Neural progenitor cell (in vitro differentiated cells): ENCODE measurements at regions not wholly inside any gene's neighbourhood (a gene's known extent, or its start where the extent isn't known, plus 50 kb on each side); places are given as distances from the start of the nearest gene placed in this dataset.

Experiments
- DNase-seq: peaks from one replicate; pipeline ENCODE4 v3.0.0-alpha.2; 2016; ENCODE audit warnings: low spot score
- H2AFZ ChIP-seq: fragments of 200-600 bp; sonication (generic); replicated peaks from 2 replicates; pipeline ENCODE4 v1.6.1; 2016; ENCODE audit warnings: antibody characterized with exemption
- H3F3A ChIP-seq: fragments of 200-600 bp; sonication (generic); 2 replicates; pipeline ENCODE4 v1.6.1; 2016; ENCODE audit warnings: antibody characterized with exemption, low read depth
- H3K27ac ChIP-seq: fragments of 200-600 bp; sonication (generic); 2 replicates; pipeline ENCODE4 v1.5.1; 2016; ENCODE audit warnings: mild to moderate bottlenecking
- H3K27me3 ChIP-seq: fragments of 200-600 bp; sonication (generic); 2 replicates; pipeline ENCODE4 v1.6.1; 2016; ENCODE audit warnings: mild to moderate bottlenecking, moderate library complexity
- H3K36me3 ChIP-seq: fragments of 200-600 bp; sonication (generic); 2 replicates; pipeline ENCODE4 v1.5.1; 2016
- H3K4me1 ChIP-seq: fragments of 200-600 bp; sonication (generic); 2 replicates; pipeline ENCODE4 v1.6.1; 2016; ENCODE audit warnings: mixed run types
- H3K4me2 ChIP-seq: fragments of 200-600 bp; sonication (generic); 2 replicates; pipeline ENCODE4 v1.6.1; 2016
- H3K4me3 ChIP-seq: fragments of 200-600 bp; sonication (generic); 2 replicates; pipeline ENCODE4 v1.5.1; 2016
- H3K79me2 ChIP-seq: fragments of 200-600 bp; sonication (generic); 2 replicates; pipeline ENCODE4 v1.6.1; 2016; ENCODE audit warnings: low read depth
- H3K9ac ChIP-seq: fragments of 200-600 bp; sonication (generic); 2 replicates; pipeline ENCODE4 v1.6.1; 2016
- H3K9me3 ChIP-seq: fragments of 200-600 bp; sonication (generic); 2 replicates; pipeline ENCODE4 v1.5.1; 2016; ENCODE audit warnings: low read depth
- H4K20me1 ChIP-seq: fragments of 200-600 bp; sonication (generic); 2 replicates; pipeline ENCODE4 v1.6.1; 2016; ENCODE audit warnings: low read depth
- H3K27ac Mint-ChIP-seq: 3 replicates; pipeline ENCODE4 v1.8.0; 2021; ENCODE audit warnings: mixed read lengths
- H3K27me3 Mint-ChIP-seq: 2 replicates; pipeline ENCODE4 v1.8.0; 2022; ENCODE audit warnings: low read depth, mild to moderate bottlenecking, inconsistent platforms, moderate library complexity, mixed read lengths; ENCODE audit not compliant: insufficient read depth
- H3K36me3 Mint-ChIP-seq: 3 replicates; pipeline ENCODE4 v1.8.0; 2021; ENCODE audit warnings: mixed read lengths
- H3K4me1 Mint-ChIP-seq: 3 replicates; pipeline ENCODE4 v1.8.0; 2021; ENCODE audit warnings: mixed read lengths
- H3K4me3 Mint-ChIP-seq: 3 replicates; pipeline ENCODE4 v1.8.0; 2021; ENCODE audit warnings: mild to moderate bottlenecking, moderate library complexity, mixed read lengths
- H3K9me3 Mint-ChIP-seq: 3 replicates; pipeline ENCODE4 v1.8.0; 2020; ENCODE audit warnings: mixed read lengths
- CTCF ChIP-seq: fragments of 200-600 bp; sonication (generic); IDR thresholded peaks from 2 replicates; pipeline ENCODE4 v1.5.1; 2017; ENCODE audit warnings: antibody characterized with exemption, mild to moderate bottlenecking
- EZH2 ChIP-seq: fragments of 200-600 bp; sonication (generic); IDR thresholded peaks from 2 replicates; pipeline ENCODE4 v1.6.1; 2017; ENCODE audit warnings: antibody characterized with exemption, mild to moderate bottlenecking, moderate library complexity
- EZH2phosphoT487 ChIP-seq: fragments of 200-600 bp; sonication (generic); IDR thresholded peaks from 2 replicates; pipeline ENCODE4 v1.6.1; 2017; ENCODE audit warnings: antibody characterized with exemption

- H3K36me3 Mint-ChIP-seq: no peaks in the 10 kb centered on the region
- Histone ChIP-seq H4K20me1 (no peaks in the 10 kb centered on the region), H3K36me3 (no peaks in the 10 kb centered on the region), H2AFZ (no peak overlapping the region), H3K4me2 (no peak overlapping the region), H3K4me3 (no peak overlapping the region), H3K9ac (no peak overlapping the region), H3K27me3 (no peaks in the 10 kb centered on the region), H3K4me1 (peaks cover 7% of the 10 kb centered on the region), H3F3A (no peaks in the 10 kb centered on the region), H3K79me2 (no peaks in the 10 kb centered on the region), H3K9me3 (no peaks in the 10 kb centered on the region), H3K27ac (no peak overlapping the region)
- TF ChIP-seq EZH2 (no peak), EZH2phosphoT487 (no peak), CTCF (no peak)
- H3K4me3 Mint-ChIP-seq: no peak overlapping the region
- H3K4me1 Mint-ChIP-seq: peaks cover 20% of the 10 kb centered on the region
- H3K27me3 Mint-ChIP-seq: peaks cover 12% of the 10 kb centered on the region
- no peak for DNase-seq
- H3K9me3 Mint-ChIP-seq: peaks cover 5% of the 10 kb centered on the region
- H3K27ac Mint-ChIP-seq: no peak overlapping the region
Measured at GRCh38 chr17:65311261-65311660, 174.1 kb downstream of the RGS9 start.

- H3K4me1 ChIP-seq: peaks cover 2% of the 10 kb centered on the region
- no peak for TF ChIP-seq EZH2
- TF ChIP-seq EZH2phosphoT487: no peak
- TF ChIP-seq CTCF: no peak
- H3K79me2 ChIP-seq: no peaks in the 10 kb centered on the region
- no peak overlapping the region for H3K27ac Mint-ChIP-seq
- H4K20me1 ChIP-seq: no peaks in the 10 kb centered on the region
- no peak for DNase-seq
- peaks cover 14% of the 10 kb centered on the region for H3K9me3 Mint-ChIP-seq
- no peak overlapping the region for H3K4me3 Mint-ChIP-seq
- H3K4me1 Mint-ChIP-seq: peaks cover 18% of the 10 kb centered on the region
- H3K36me3 ChIP-seq: no peaks in the 10 kb centered on the region
- no peak overlapping the region for H3K4me2 ChIP-seq
- no peak overlapping the region for H3K27ac ChIP-seq
- H3K9me3 ChIP-seq: no peaks in the 10 kb centered on the region
- H3F3A ChIP-seq: no peaks in the 10 kb centered on the region
- no peaks in the 10 kb centered on the region for H3K27me3 ChIP-seq
- no peak overlapping the region for H3K9ac ChIP-seq
- H2AFZ ChIP-seq: no peak overlapping the region
- no peaks in the 10 kb centered on the region for H3K36me3 Mint-ChIP-seq
- peaks cover 12% of the 10 kb centered on the region for H3K27me3 Mint-ChIP-seq
- no peak overlapping the region for H3K4me3 ChIP-seq
Measured at GRCh38 chr17:65307961-65308316, 170.8 kb downstream of the RGS9 start.

GRCh38 chr17:65307081-65307960 lies 170.2 kb downstream of the RGS9 start:
- no peak for DNase-seq
- peaks cover 3% of the 10 kb centered on the region for H3K36me3 Mint-ChIP-seq
- H3K4me3 Mint-ChIP-seq: no peak overlapping the region
- H3K4me2 ChIP-seq: no peak overlapping the region
- H3K36me3 ChIP-seq: no peaks in the 10 kb centered on the region
- H3K27me3 Mint-ChIP-seq: peaks cover 12% of the 10 kb centered on the region
- H3K27me3 ChIP-seq: no peaks in the 10 kb centered on the region
- no peak overlapping the region for H2AFZ ChIP-seq
- H3K9ac ChIP-seq: no peak overlapping the region
- peaks cover 19% of the 10 kb centered on the region for H3K9me3 Mint-ChIP-seq
- H3K4me1 Mint-ChIP-seq: peaks cover 11% of the 10 kb centered on the region
- no peaks in the 10 kb centered on the region for H4K20me1 ChIP-seq
- TF ChIP-seq EZH2 (no peak), CTCF (no peak), EZH2phosphoT487 (no peak)
- no peaks in the 10 kb centered on the region for H3K4me1 ChIP-seq
- H3K27ac Mint-ChIP-seq: no peak overlapping the region
- no peaks in the 10 kb centered on the region for H3K79me2 ChIP-seq
- H3K4me3 ChIP-seq: no peak overlapping the region
- H3K27ac ChIP-seq: no peak overlapping the region
- H3K9me3 ChIP-seq: no peaks in the 10 kb centered on the region
- H3F3A ChIP-seq: no peaks in the 10 kb centered on the region
